ENCODE measurements at regions not wholly inside any gene's neighbourhood (a gene's known extent, or its start where the extent isn't known, plus 50 kb on each side); places are given as distances from the start of the nearest gene placed in this dataset.

- Histone ChIP-seq H3K27me3 (ENCODE audit: control insufficient read depth, insufficient read depth, low read length) (no peaks in the 10 kb centered on the region), H2AFZ (ENCODE audit: low read length) (no peak overlapping the region), H3K4me3 (replicated peaks in 1 of 4; ENCODE audit: control extremely low read depth in 1 of 4, insufficient read depth in 1 of 4, low read depth in 3 of 4, low read length in 4 of 4) (no peak overlapping the region), H3K79me2 (ENCODE audit: control insufficient read depth, insufficient read depth, low read length) (no peaks in the 10 kb centered on the region), H3K36me3 (ENCODE audit: control insufficient read depth, insufficient read depth, low read length) (no peaks in the 10 kb centered on the region), H3K9ac (ENCODE audit: insufficient read depth, low read length) (no peak overlapping the region), H3K9me3 (ENCODE audit: control insufficient read depth, insufficient read depth, low read depth, low read length) (no peaks in the 10 kb centered on the region), H3K4me2 (ENCODE audit: extremely low read depth, insufficient read depth, low read length) (no peak overlapping the region), H3K4me1 (ENCODE audit: control insufficient read depth, extremely low read depth, insufficient read depth, low read length) (no peaks in the 10 kb centered on the region), H4K20me1 (ENCODE audit: control insufficient read depth, extremely low read depth, insufficient read depth, low read length) (no peaks in the 10 kb centered on the region), H3K27ac (ENCODE audit: insufficient read depth, low read length) (no peak overlapping the region)
- no peak for TF ChIP-seq CTCF (conservative IDR thresholded peaks at IDR 0.05 in 1 of 2, IDR thresholded peaks at IDR 0.05 in 1 of 2; ENCODE audit: low read depth in 1 of 2, low read length in 2 of 2)
- DNase-seq (ENCODE audit: low read depth in 2 of 2): no peak
These were observed 110.0 kb upstream of the SYN3 start for GRCh38 chr22:33167998-33168790.

- no peak overlapping the region for H2AFZ ChIP-seq (ENCODE audit: low read length)
- no peak overlapping the region for H3K27ac ChIP-seq (ENCODE audit: insufficient read depth, low read length)
- H4K20me1 ChIP-seq (ENCODE audit: control insufficient read depth, extremely low read depth, insufficient read depth, low read length): no peaks in the 10 kb centered on the region
- DNase-seq (ENCODE audit: low read depth in 2 of 2): no peak
- H3K27me3 ChIP-seq (ENCODE audit: control insufficient read depth, insufficient read depth, low read length): no peaks in the 10 kb centered on the region
- no peaks in the 10 kb centered on the region for H3K4me1 ChIP-seq (ENCODE audit: control insufficient read depth, extremely low read depth, insufficient read depth, low read length)
- H3K79me2 ChIP-seq (ENCODE audit: control insufficient read depth, insufficient read depth, low read length): no peaks in the 10 kb centered on the region
- H3K36me3 ChIP-seq (ENCODE audit: control insufficient read depth, insufficient read depth, low read length): no peaks in the 10 kb centered on the region
- H3K9ac ChIP-seq (ENCODE audit: insufficient read depth, low read length): no peak overlapping the region
- no peak overlapping the region for H3K4me2 ChIP-seq (ENCODE audit: extremely low read depth, insufficient read depth, low read length)
- H3K4me3 ChIP-seq (replicated peaks in 1 of 4; ENCODE audit: control extremely low read depth in 1 of 4, insufficient read depth in 1 of 4, low read depth in 3 of 4, low read length in 4 of 4): no peak overlapping the region
- H3K9me3 ChIP-seq (ENCODE audit: control insufficient read depth, insufficient read depth, low read depth, low read length): no peaks in the 10 kb centered on the region
- TF ChIP-seq EZH2 (IDR thresholded peaks at IDR 0.05; ENCODE audit: low read length, missing control alignments) (no peak), CTCF (conservative IDR thresholded peaks at IDR 0.05 in 1 of 2, IDR thresholded peaks at IDR 0.05 in 1 of 2; ENCODE audit: low read depth in 1 of 2, low read length in 2 of 2) (no peak)
These were observed 108.0 kb upstream of the SYN3 start for GRCh38 chr22:33166206-33166605.

- no peaks in the 10 kb centered on the region for H3K27me3 ChIP-seq (ENCODE audit: control insufficient read depth, insufficient read depth, low read length)
- no peaks in the 10 kb centered on the region for H3K9me3 ChIP-seq (ENCODE audit: control insufficient read depth, insufficient read depth, low read depth, low read length)
- H3K9ac ChIP-seq (ENCODE audit: insufficient read depth, low read length): no peak overlapping the region
- no peaks in the 10 kb centered on the region for H4K20me1 ChIP-seq (ENCODE audit: control insufficient read depth, extremely low read depth, insufficient read depth, low read length)
- no peaks in the 10 kb centered on the region for H3K4me1 ChIP-seq (ENCODE audit: control insufficient read depth, extremely low read depth, insufficient read depth, low read length)
- no peak for DNase-seq (ENCODE audit: low read depth in 2 of 2)
- no peak overlapping the region for H3K4me2 ChIP-seq (ENCODE audit: extremely low read depth, insufficient read depth, low read length)
- TF ChIP-seq CTCF (conservative IDR thresholded peaks at IDR 0.05 in 1 of 2, IDR thresholded peaks at IDR 0.05 in 1 of 2; ENCODE audit: low read depth in 1 of 2, low read length in 2 of 2): no peak
- TF ChIP-seq EZH2 (IDR thresholded peaks at IDR 0.05; ENCODE audit: low read length, missing control alignments): no peak
- H2AFZ ChIP-seq (ENCODE audit: low read length): no peak overlapping the region
- no peak overlapping the region for H3K4me3 ChIP-seq (replicated peaks in 1 of 4; ENCODE audit: control extremely low read depth in 1 of 4, insufficient read depth in 1 of 4, low read depth in 3 of 4, low read length in 4 of 4)
- no peak overlapping the region for H3K27ac ChIP-seq (ENCODE audit: insufficient read depth, low read length)
- no peaks in the 10 kb centered on the region for H3K36me3 ChIP-seq (ENCODE audit: control insufficient read depth, insufficient read depth, low read length)
- H3K79me2 ChIP-seq (ENCODE audit: control insufficient read depth, insufficient read depth, low read length): no peaks in the 10 kb centered on the region
These were observed 105.6 kb upstream of the SYN3 start for GRCh38 chr22:33163815-33164214.
